ENCODE measurements at regions not wholly inside any gene's neighbourhood (a gene's known extent, or its start where the extent isn't known, plus 50 kb on each side); places are given as distances from the start of the nearest gene placed in this dataset.

DNA sequence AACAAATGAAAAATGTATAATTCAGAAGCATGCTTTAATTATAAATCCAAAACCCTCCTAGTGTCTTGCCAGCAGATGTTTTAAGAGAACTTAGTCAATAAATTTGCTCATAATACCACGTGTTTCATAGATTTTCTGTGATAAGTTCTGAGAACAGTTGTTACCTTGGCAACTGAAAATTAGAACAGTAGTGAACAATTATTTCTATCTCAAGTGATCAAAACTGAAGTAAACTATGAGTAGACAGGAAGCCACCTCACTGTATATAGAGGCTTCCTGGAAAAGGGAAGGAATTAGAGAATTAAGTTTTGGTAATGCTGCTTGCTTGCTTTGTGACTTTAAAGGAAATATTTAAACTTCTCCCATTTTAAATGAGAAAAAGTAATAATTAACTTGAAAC lies 266.0 kb upstream of the ANO3 start:
- no peak for DNase-seq (ENCODE audit: low spot score)
- Histone ChIP-seq H3K27ac (no peak overlapping the region), H3K9me3 (no peaks in the 10 kb centered on the region), H3K27me3 (replicated peaks; ENCODE audit: insufficient read depth) (no peaks in the 10 kb centered on the region), H3K4me3 (no peak overlapping the region), H3K4me1 (replicated peaks) (no peaks in the 10 kb centered on the region), H3K36me3 (no peaks in the 10 kb centered on the region)
- intact Hi-C loops (cut with DNase I), result no loop called here
- TF ChIP-seq, protein P1, sequence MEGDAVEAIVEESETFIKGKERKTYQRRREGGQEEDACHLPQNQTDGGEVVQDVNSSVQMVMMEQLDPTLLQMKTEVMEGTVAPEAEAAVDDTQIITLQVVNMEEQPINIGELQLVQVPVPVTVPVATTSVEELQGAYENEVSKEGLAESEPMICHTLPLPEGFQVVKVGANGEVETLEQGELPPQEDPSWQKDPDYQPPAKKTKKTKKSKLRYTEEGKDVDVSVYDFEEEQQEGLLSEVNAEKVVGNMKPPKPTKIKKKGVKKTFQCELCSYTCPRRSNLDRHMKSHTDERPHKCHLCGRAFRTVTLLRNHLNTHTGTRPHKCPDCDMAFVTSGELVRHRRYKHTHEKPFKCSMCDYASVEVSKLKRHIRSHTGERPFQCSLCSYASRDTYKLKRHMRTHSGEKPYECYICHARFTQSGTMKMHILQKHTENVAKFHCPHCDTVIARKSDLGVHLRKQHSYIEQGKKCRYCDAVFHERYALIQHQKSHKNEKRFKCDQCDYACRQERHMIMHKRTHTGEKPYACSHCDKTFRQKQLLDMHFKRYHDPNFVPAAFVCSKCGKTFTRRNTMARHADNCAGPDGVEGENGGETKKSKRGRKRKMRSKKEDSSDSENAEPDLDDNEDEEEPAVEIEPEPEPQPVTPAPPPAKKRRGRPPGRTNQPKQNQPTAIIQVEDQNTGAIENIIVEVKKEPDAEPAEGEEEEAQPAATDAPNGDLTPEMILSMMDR (IDR thresholded peaks at IDR 0.05), result no peak
- TF ChIP-seq POLR2AphosphoS5 (IDR thresholded peaks at IDR 0.05) (no peak), POLR2A (IDR thresholded peaks at IDR 0.05) (no peak)
- 12% methylated on average over 1 of the region's 1 CpG for WGBS

DNA sequence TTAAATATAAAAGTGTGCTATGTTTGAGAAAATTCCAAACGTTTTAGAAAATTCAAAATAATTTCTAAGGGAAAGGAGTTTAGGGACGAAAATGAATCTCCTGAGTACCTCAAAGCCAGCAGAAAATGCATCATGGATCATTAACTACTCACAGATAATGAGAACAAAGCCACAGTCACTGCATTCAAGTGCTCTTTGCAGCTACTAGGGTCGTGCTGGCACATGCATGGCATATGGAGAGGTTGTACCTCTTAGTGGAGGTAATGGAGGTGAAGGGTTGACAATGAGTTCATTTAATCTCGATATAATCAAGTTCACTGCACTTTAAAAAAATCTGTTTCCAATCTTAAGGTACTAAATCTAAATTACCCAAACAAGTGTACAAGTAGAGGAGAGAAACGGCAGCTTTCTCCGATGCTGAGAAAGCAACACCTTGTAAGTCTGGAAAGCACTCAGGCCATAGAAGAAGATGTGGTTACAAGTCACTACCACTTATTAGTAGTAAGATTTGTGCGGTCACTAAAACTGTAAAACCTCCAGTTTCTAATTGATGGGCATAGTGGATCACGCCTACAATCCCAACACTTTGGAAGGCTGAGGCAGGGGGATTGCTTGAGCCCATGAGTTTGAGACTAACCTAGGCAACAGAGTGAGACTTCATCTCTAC lies 261.1 kb upstream of the ANO3 start:
- no peaks in the 10 kb centered on the region for H3K36me3 ChIP-seq
- no peak for DNase-seq (ENCODE audit: low spot score)
- 59% methylated on average over 8 of the region's 8 CpGs for WGBS
- intact Hi-C loops (cut with DNase I), result no loop called here
- H3K27ac ChIP-seq, result no peak overlapping the region
- H3K4me1 ChIP-seq (replicated peaks), result no peaks in the 10 kb centered on the region
- H3K9me3 ChIP-seq, result no peaks in the 10 kb centered on the region
- TF ChIP-seq POLR2AphosphoS5 (IDR thresholded peaks at IDR 0.05), result no peak
- TF ChIP-seq, protein P1 (IDR thresholded peaks at IDR 0.05), result no peak
- no peak for TF ChIP-seq POLR2A (IDR thresholded peaks at IDR 0.05)
- no peak overlapping the region for H3K4me3 ChIP-seq
- H3K27me3 ChIP-seq (replicated peaks; ENCODE audit: insufficient read depth), result no peaks in the 10 kb centered on the region

DNA sequence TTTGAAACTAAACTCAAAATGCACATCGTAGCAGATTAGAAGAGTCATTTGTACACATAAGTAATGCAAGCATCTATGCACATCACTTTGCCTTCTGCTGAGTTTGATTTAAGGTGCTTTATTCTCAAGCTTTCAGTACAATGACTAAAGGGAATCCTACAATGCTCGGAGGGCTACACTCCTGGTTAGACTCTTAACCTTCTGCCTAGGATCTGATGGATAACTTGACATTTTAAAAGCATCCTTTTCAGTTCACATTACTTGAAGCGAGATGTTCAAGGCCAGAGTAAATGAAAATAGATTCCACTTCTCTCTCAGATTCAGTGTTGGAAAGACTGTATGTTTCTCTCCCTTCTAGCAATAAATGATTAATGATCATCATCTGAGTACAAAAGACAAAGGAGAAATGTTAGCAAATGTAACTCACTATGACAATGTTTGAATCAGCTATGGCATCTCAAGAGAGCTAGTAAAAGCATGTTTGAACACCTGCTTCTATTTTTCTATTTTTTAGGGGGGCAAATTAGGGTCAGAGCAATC lies 259.2 kb upstream of the ANO3 start:
- H3K27ac ChIP-seq, result no peak overlapping the region
- H3K9me3 ChIP-seq, result no peaks in the 10 kb centered on the region
- H3K4me3 ChIP-seq, result no peak overlapping the region
- no peaks in the 10 kb centered on the region for H3K36me3 ChIP-seq
- no peaks in the 10 kb centered on the region for H3K27me3 ChIP-seq (replicated peaks; ENCODE audit: insufficient read depth)
- TF ChIP-seq POLR2A (IDR thresholded peaks at IDR 0.05) (no peak), POLR2AphosphoS5 (IDR thresholded peaks at IDR 0.05) (no peak)
- no peak for DNase-seq (ENCODE audit: low spot score)
- 41% methylated on average over 3 of the region's 3 CpGs for WGBS
- intact Hi-C loops (cut with DNase I), result no loop called here
- H3K4me1 ChIP-seq (replicated peaks), result no peaks in the 10 kb centered on the region

DNA sequence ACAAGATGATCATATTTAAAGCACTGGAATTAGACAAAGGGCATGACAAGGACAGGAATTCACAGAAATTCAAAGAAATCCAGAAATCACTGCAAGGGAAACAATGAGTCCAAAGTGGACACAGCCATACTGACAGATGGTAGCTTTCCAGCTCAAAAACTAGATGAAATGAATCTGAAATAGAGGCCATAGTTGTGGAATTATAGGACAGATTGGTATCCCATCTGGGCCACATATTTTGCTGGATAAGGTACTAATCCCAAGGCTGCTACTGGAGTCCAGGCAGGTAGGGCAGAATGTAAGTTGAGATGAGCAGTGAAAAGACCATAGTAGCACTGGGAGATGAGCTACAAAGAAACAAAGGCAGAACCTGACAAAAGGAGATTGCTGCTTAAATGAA lies 258.3 kb upstream of the ANO3 start:
- Histone ChIP-seq H3K36me3 (no peaks in the 10 kb centered on the region), H3K27ac (no peak overlapping the region), H3K4me3 (no peak overlapping the region), H3K27me3 (replicated peaks; ENCODE audit: insufficient read depth) (no peaks in the 10 kb centered on the region), H3K4me1 (replicated peaks) (no peaks in the 10 kb centered on the region), H3K9me3 (no peaks in the 10 kb centered on the region)
- intact Hi-C loops (cut with DNase I), result no loop called here
- TF ChIP-seq POLR2A (IDR thresholded peaks at IDR 0.05), result no peak
- TF ChIP-seq POLR2AphosphoS5 (IDR thresholded peaks at IDR 0.05), result no peak
- TF ChIP-seq, protein P1 (IDR thresholded peaks at IDR 0.05), result no peak
- DNase-seq (ENCODE audit: low spot score), result no peak

DNA sequence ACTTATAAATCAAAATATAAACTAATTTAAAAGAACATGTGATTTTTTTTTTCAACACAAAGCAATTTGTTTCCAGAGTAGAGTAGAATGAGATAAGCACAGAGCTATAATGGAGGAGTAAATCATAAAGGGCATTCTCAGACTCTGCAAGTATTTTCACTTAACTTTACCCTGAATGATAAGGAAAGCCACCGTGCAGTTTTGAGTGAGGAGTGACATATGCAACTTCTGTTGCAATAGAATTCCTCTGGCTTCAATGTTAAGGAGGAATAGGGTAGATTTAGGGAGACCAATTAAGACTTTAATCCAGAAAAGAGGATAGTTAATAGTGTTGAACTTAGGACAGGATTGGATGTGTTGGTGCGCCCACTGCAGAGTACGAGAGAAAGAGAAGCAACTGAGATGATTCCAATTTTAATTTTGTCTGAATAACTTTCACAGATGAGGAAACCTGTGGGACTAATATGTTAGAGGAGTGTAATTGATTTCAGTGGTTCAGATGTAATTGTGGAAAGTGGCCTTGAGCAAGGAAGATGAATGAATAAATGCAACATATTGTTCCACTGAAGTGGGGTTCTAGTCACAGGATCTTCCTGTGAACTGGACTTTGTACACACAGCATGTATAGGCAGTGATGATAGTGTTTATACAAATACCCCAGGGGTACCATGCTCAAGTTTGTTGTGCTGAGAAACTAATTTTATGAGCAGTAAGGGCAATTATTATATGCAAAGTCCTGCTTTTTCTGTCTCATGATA lies 255.5 kb upstream of the ANO3 start:
- no peak overlapping the region for H3K4me3 ChIP-seq
- intact Hi-C loops (cut with DNase I), result no loop called here
- H3K27me3 ChIP-seq (replicated peaks; ENCODE audit: insufficient read depth), result no peaks in the 10 kb centered on the region
- WGBS, result 90% methylated on average over 3 of the region's 3 CpGs
- H3K36me3 ChIP-seq, result no peaks in the 10 kb centered on the region
- H3K4me1 ChIP-seq (replicated peaks), result no peaks in the 10 kb centered on the region
- TF ChIP-seq POLR2A (IDR thresholded peaks at IDR 0.05) (no peak), POLR2AphosphoS5 (IDR thresholded peaks at IDR 0.05) (no peak)
- TF ChIP-seq, protein P1 (IDR thresholded peaks at IDR 0.05), result no peak
- DNase-seq (ENCODE audit: low spot score), result no peak
- H3K27ac ChIP-seq, result no peak overlapping the region
- H3K9me3 ChIP-seq, result no peaks in the 10 kb centered on the region
